ENCODE measurements at regions not wholly inside any gene's neighbourhood (a gene's known extent, or its start where the extent isn't known, plus 50 kb on each side); places are given as distances from the start of the nearest gene placed in this dataset.
A peak's percentile ranks its signal among the peaks of the same experiment; 100 is the strongest.
"Not testable (repeated sequence)": the region's sequence is repeated elsewhere in the genome, so short reads cannot be mapped to it uniquely, and the experiment has no call there.

- intact Hi-C loops (cut with DNase I; ENCODE audit: low total_unique reads) = not testable (repeated sequence)
Observed at GRCh38 chr14:105713836-105714235, 187.5 kb downstream of the TMEM121 start.

GRCh38 chr14:105718787-105719186 is 192.4 kb downstream of the TMEM121 start:
- H3K4me1 ChIP-seq; H3K4me3 ChIP-seq; H3K27me3 ChIP-seq; H3K36me3 ChIP-seq; intact Hi-C loops (cut with DNase I; ENCODE audit: low total_unique reads); H3K27ac ChIP-seq; H3K9me3 ChIP-seq: not testable (repeated sequence)
- DNase-seq = peak in 1 of 2 donors; percentile 29

More at GRCh38 chr14:105713836-105714235, 187.5 kb downstream of the TMEM121 start:
- not testable (repeated sequence) for H3K4me1 ChIP-seq, DNase-seq, H3K27ac ChIP-seq, H3K36me3 ChIP-seq, H3K9me3 ChIP-seq, H3K27me3 ChIP-seq, H3K4me3 ChIP-seq

- H3K9me3 ChIP-seq; H3K27me3 ChIP-seq; H3K4me3 ChIP-seq; H3K36me3 ChIP-seq; H3K27ac ChIP-seq; intact Hi-C loops (cut with DNase I; ENCODE audit: low total_unique reads); H3K4me1 ChIP-seq: not testable (repeated sequence)
- DNase-seq = peak in 1 of 2 donors; percentile 21
Observed at GRCh38 chr14:105720106-105720505, 193.7 kb downstream of the TMEM121 start.

GRCh38 chr14:105720852-105721601 is 194.6 kb downstream of the TMEM121 start:
- H3K9me3 ChIP-seq; intact Hi-C loops (cut with DNase I; ENCODE audit: low total_unique reads); H3K27me3 ChIP-seq; H3K4me1 ChIP-seq; H3K4me3 ChIP-seq; H3K36me3 ChIP-seq; H3K27ac ChIP-seq: not testable (repeated sequence)
- peak in 1 of 2 donors; percentile 33 for DNase-seq

- H3K27ac ChIP-seq; intact Hi-C loops (cut with DNase I; ENCODE audit: low total_unique reads); H3K36me3 ChIP-seq; H3K4me1 ChIP-seq; H3K4me3 ChIP-seq; H3K9me3 ChIP-seq; H3K27me3 ChIP-seq: not testable (repeated sequence)
- peak in 1 of 2 donors; percentile 39 for DNase-seq
Observed at GRCh38 chr14:105721602-105721970, 195.2 kb downstream of the TMEM121 start.

- H3K9me3 ChIP-seq; H3K4me1 ChIP-seq; H3K4me3 ChIP-seq; H3K27me3 ChIP-seq; intact Hi-C loops (cut with DNase I; ENCODE audit: low total_unique reads); H3K27ac ChIP-seq; H3K36me3 ChIP-seq: not testable (repeated sequence)
- peak in 1 of 2 donors; percentile 57 for DNase-seq
Observed at GRCh38 chr14:105721996-105722709, 195.8 kb downstream of the TMEM121 start.

- DNase-seq; H3K9me3 ChIP-seq; H3K36me3 ChIP-seq; intact Hi-C loops (cut with DNase I; ENCODE audit: low total_unique reads); H3K27ac ChIP-seq; H3K27me3 ChIP-seq; H3K4me3 ChIP-seq; H3K4me1 ChIP-seq: not testable (repeated sequence)
Observed at GRCh38 chr14:105723271-105723670, 196.9 kb downstream of the TMEM121 start.

- H3K27ac ChIP-seq; intact Hi-C loops (cut with DNase I; ENCODE audit: low total_unique reads); H3K9me3 ChIP-seq; H3K36me3 ChIP-seq; H3K4me3 ChIP-seq; H3K27me3 ChIP-seq; H3K4me1 ChIP-seq: not testable (repeated sequence)
- DNase-seq = peak in 1 of 2 donors; percentile 54
Observed at GRCh38 chr14:105723776-105724175, 197.4 kb downstream of the TMEM121 start.

- intact Hi-C loops (cut with DNase I; ENCODE audit: low total_unique reads); H3K27ac ChIP-seq; H3K9me3 ChIP-seq; H3K36me3 ChIP-seq; H3K27me3 ChIP-seq; H3K4me1 ChIP-seq; H3K4me3 ChIP-seq: not testable (repeated sequence)
- peak in 1 of 2 donors; percentile 38 for DNase-seq
Observed at GRCh38 chr14:105729825-105730368, 203.5 kb downstream of the TMEM121 start.

GRCh38 chr14:105730731-105731130 is 204.3 kb downstream of the TMEM121 start:
- H3K9me3 ChIP-seq; H3K36me3 ChIP-seq; H3K27ac ChIP-seq; H3K4me3 ChIP-seq; H3K27me3 ChIP-seq; H3K4me1 ChIP-seq; intact Hi-C loops (cut with DNase I; ENCODE audit: low total_unique reads); DNase-seq: not testable (repeated sequence)

- H3K4me1 ChIP-seq; intact Hi-C loops (cut with DNase I; ENCODE audit: low total_unique reads); H3K4me3 ChIP-seq; H3K27ac ChIP-seq; H3K9me3 ChIP-seq; H3K27me3 ChIP-seq; H3K36me3 ChIP-seq: not testable (repeated sequence)
- DNase-seq = peak in 1 of 2 donors; percentile 42
Observed at GRCh38 chr14:105731221-105731985, 205.0 kb downstream of the TMEM121 start.

Data from tibial artery (tissue), 4 donors.